ENCODE measurements at regions not wholly inside any gene's neighbourhood (a gene's known extent, or its start where the extent isn't known, plus 50 kb on each side); places are given as distances from the start of the nearest gene placed in this dataset.

DNA sequence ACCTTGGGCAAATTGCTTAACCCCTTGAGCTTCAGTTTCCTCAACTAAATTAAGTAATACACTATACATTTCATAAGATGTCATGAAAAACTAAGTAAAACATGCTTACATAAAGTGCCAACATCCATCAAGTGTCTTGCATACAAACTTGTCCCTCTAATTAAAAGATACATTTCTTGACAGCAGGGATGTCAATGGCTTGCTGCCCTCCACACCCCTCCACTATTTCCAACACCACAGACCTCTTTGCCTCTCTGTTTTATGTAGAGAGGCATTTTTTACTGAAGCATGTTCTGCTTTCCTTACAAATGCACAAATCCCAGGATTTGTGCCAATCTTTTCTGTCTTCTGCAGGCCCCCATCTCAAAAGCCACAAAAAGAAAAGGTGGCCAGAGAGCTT lies 89.0 kb upstream of the HOXC13 start:
- Histone ChIP-seq H3T11ph (ENCODE audit: low read length) (no peak overlapping the region), H3K18ac (ENCODE audit: insufficient read length, low read depth, low read length) (no peak overlapping the region), H3K9ac (ENCODE audit: extremely low read depth, insufficient read length, low read length) (no peak overlapping the region), H3K79me1 (ENCODE audit: insufficient read depth, low read depth, low read length, poor library complexity, severe bottlenecking) (no peaks in the 10 kb centered on the region), H3K27ac (ENCODE audit: insufficient read length, low read depth, low read length) (no peak overlapping the region), H3K56ac (ENCODE audit: insufficient read length, low read depth, low read length) (no peak overlapping the region), H3K23ac (ENCODE audit: insufficient read length, low read depth, low read length) (no peak overlapping the region), H4K20me1 (ENCODE audit: control insufficient read depth, insufficient read depth, insufficient read length) (no peaks in the 10 kb centered on the region), H4K91ac (ENCODE audit: insufficient read length, low read depth, low read length) (no peak overlapping the region), H3K23me2 (ENCODE audit: insufficient read length, low read depth, low read length, poor library complexity, severe bottlenecking) (no peaks in the 10 kb centered on the region), H4K5ac (ENCODE audit: insufficient read length, low read depth, low read length) (no peak overlapping the region), H2BK15ac (ENCODE audit: low read depth, low read length) (no peak overlapping the region), H2BK120ac (ENCODE audit: low read depth, low read length, poor library complexity, severe bottlenecking) (no peak overlapping the region), H2AFZ (ENCODE audit: low read length) (no peak overlapping the region), H2AK5ac (ENCODE audit: insufficient read length, low read length) (no peak overlapping the region), H3K4me1 (ENCODE audit: insufficient read depth, low read length) (peaks cover 4% of the 10 kb centered on the region; the same call in 1 of the 2 replicates), H2BK5ac (ENCODE audit: insufficient read length, low read length) (no peak overlapping the region), H4K8ac (replicated peaks; ENCODE audit: insufficient read length, low read depth, low read length) (no peak overlapping the region), H3K9me3 (ENCODE audit: control insufficient read depth, low read depth, low read length) (no peaks in the 10 kb centered on the region), H3K79me2 (ENCODE audit: insufficient read depth, low read length) (no peaks in the 10 kb centered on the region), H3K4me2 (ENCODE audit: insufficient read depth, insufficient read length, low read length) (no peak overlapping the region), H3K4ac (ENCODE audit: low read depth, low read length) (no peak overlapping the region), H3K14ac (ENCODE audit: insufficient read depth, low read length) (no peak overlapping the region), H2BK12ac (ENCODE audit: insufficient read length, low read depth, low read length) (no peak overlapping the region), H3K27me3 (ENCODE audit: insufficient read depth, low read length) (no peaks in the 10 kb centered on the region), H2BK20ac (ENCODE audit: low read depth, low read length, poor library complexity, severe bottlenecking) (no peak overlapping the region)
- no peak for DNase-seq
- Mint-ChIP-seq H3K9me3 (no peaks in the 10 kb centered on the region), H3K27me3 (ENCODE audit: low read depth) (peaks cover 39% of the 10 kb centered on the region), H3K27ac (no peak overlapping the region), H3K4me1 (peaks cover 4 to 7% of the 10 kb centered on the region in 2 experiments; a peak in 3 of 4 replicates), H3K36me3 (ENCODE audit: insufficient read depth in 1 of 3, low read depth in 3 of 3) (no peaks in the 10 kb centered on the region), H3K4me3 (no peak overlapping the region)
- TF ChIP-seq, protein P1, sequence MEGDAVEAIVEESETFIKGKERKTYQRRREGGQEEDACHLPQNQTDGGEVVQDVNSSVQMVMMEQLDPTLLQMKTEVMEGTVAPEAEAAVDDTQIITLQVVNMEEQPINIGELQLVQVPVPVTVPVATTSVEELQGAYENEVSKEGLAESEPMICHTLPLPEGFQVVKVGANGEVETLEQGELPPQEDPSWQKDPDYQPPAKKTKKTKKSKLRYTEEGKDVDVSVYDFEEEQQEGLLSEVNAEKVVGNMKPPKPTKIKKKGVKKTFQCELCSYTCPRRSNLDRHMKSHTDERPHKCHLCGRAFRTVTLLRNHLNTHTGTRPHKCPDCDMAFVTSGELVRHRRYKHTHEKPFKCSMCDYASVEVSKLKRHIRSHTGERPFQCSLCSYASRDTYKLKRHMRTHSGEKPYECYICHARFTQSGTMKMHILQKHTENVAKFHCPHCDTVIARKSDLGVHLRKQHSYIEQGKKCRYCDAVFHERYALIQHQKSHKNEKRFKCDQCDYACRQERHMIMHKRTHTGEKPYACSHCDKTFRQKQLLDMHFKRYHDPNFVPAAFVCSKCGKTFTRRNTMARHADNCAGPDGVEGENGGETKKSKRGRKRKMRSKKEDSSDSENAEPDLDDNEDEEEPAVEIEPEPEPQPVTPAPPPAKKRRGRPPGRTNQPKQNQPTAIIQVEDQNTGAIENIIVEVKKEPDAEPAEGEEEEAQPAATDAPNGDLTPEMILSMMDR (conservative IDR thresholded peaks at IDR 0.05): no peak
